Endothelial cell of umbilical vein (primary cell): ENCODE measurements at regions not wholly inside any gene's neighbourhood (a gene's known extent, or its start where the extent isn't known, plus 50 kb on each side); places are given as distances from the start of the nearest gene placed in this dataset.

Experiments used
- BruUV-seq: library from RNA; stranded (reverse); fragments of 400-500 nt; replicated peaks from 2 replicates; lab custom pipeline; 2021; lab: Mats Ljungman, UMichigan
- CTCF ChIA-PET: fragments of 300-600, 350-600 bp; sonication (Branson Sonifier 250); formaldehyde crosslinking; loops from one replicate; lab custom pipeline; 2021; ENCODE audit warnings: antibody characterized with exemption, inconsistent platforms; lab: Charles Lee
- POLR2A ChIA-PET: fragments of 300-600, 350-600 bp; sonication (Branson Sonifier 250); formaldehyde crosslinking; loops from one replicate; lab custom pipeline; 2021; ENCODE audit warnings: antibody characterized with exemption, inconsistent platforms; lab: Charles Lee
- DNase-seq: peaks from one replicate; pipeline ENCODE4 v3.0.0-alpha.2; 2011; ENCODE audit warnings: low read depth, low spot score
- FAIRE-seq: peaks from 2 replicates; lab custom pipeline; 2011; peaks lifted over from hg19 to GRCh38; lab: Jason Lieb, UNC
- H2AFZ ChIP-seq: 2 replicates; pipeline ENCODE4 v1.6.0; 2012; ENCODE audit warnings: low read depth, low read length, control low read depth, inconsistent platforms
- H3K27ac ChIP-seq: 2 replicates; pipeline ENCODE4 v1.5.1; 2011; ENCODE audit warnings: low read depth, mild to moderate bottlenecking, control low read depth, low read length, moderate library complexity; ENCODE audit not compliant: insufficient read depth
- H3K27me3 ChIP-seq, 2 experiments: 2 replicates each; pipeline versions ENCODE4 v1.6.0 to v1.6.1; 2011; ENCODE audit warnings: low read length in 2 of 2, mixed read lengths in 1 of 2; ENCODE audit not compliant: control insufficient read depth in 2 of 2, insufficient read depth in 2 of 2
- H3K36me3 ChIP-seq, 2 experiments: 2 replicates in 1 of 2; 3 replicates in 1 of 2; pipeline ENCODE4 v1.5.1; 2011; ENCODE audit warnings: low read length in 2 of 2, mild to moderate bottlenecking in 1 of 2, moderate library complexity in 1 of 2; ENCODE audit not compliant: control insufficient read depth in 2 of 2, insufficient read depth in 2 of 2; ENCODE audit errors: extremely low read depth in 1 of 2
- H3K4me1 ChIP-seq: 3 replicates; pipeline ENCODE4 v1.5.1; 2011; ENCODE audit warnings: mild to moderate bottlenecking, low read length; ENCODE audit not compliant: control insufficient read depth, insufficient read depth; ENCODE audit errors: extremely low read depth
- H3K4me2 ChIP-seq: 2 replicates; pipeline ENCODE4 v1.6.1; 2011; ENCODE audit warnings: low read length, control low read depth, mixed read lengths; ENCODE audit not compliant: insufficient read depth
- H3K4me3 ChIP-seq, 3 experiments: fragments of 200-600 bp in 1 of 3; sonication (generic), shearing (Covaris generic) in 1 of 3; replicated peaks in 1 of 3; 2 replicates each; pipeline ENCODE4 v1.5.1; 2011 to 2016; ENCODE audit warnings: control low read depth in 3 of 3, low read length in 3 of 3, mild to moderate bottlenecking in 2 of 3, inconsistent platforms in 1 of 3, low read depth in 1 of 3, moderate library complexity in 1 of 3; ENCODE audit not compliant: insufficient read depth in 1 of 3
- H3K79me2 ChIP-seq: 2 replicates; pipeline ENCODE4 v1.6.0; 2012; ENCODE audit warnings: low read length, inconsistent platforms; ENCODE audit not compliant: control insufficient read depth, insufficient read depth
- H3K9ac ChIP-seq: replicated peaks from 2 replicates; pipeline ENCODE3; 2011; ENCODE audit warnings: low read length, control low read depth; ENCODE audit not compliant: insufficient read depth; ENCODE audit errors: extremely low read depth
- H3K9me1 ChIP-seq: replicated peaks from 3 replicates; pipeline ENCODE4 v1.6.0; 2011; ENCODE audit warnings: mild to moderate bottlenecking, low read length; ENCODE audit not compliant: control insufficient read depth, insufficient read depth; ENCODE audit errors: extremely low read depth
- H3K9me3 ChIP-seq: replicated peaks from 2 replicates; pipeline ENCODE4 v1.5.1; 2012; ENCODE audit warnings: low read length, inconsistent platforms; ENCODE audit not compliant: control insufficient read depth, insufficient read depth
- H4K20me1 ChIP-seq: replicated peaks from 2 replicates; pipeline ENCODE3; 2011; ENCODE audit warnings: mild to moderate bottlenecking, low read length; ENCODE audit not compliant: control insufficient read depth, insufficient read depth; ENCODE audit errors: extremely low read depth
- EZH2 ChIP-seq: IDR thresholded peaks from 2 replicates; pipeline ENCODE4 v1.6.1; 2012; ENCODE audit warnings: borderline replicate concordance, low read depth, mild to moderate bottlenecking, moderate library complexity, low read length, inconsistent platforms; ENCODE audit not compliant: severe bottlenecking
- FOS ChIP-seq: IDR thresholded peaks from 2 replicates; pipeline ENCODE4 v1.6.1; 2011; ENCODE audit warnings: mild to moderate bottlenecking, low read length, moderate library complexity, borderline replicate concordance; ENCODE audit not compliant: insufficient read depth
- GATA2 ChIP-seq: IDR thresholded peaks from 2 replicates; pipeline ENCODE4 v1.7.0; 2011; ENCODE audit warnings: low read depth, mild to moderate bottlenecking, moderate library complexity, mixed read lengths, low read length; ENCODE audit not compliant: insufficient read length, insufficient read depth
- JUN ChIP-seq: IDR thresholded peaks from 2 replicates; pipeline ENCODE4 v1.6.1; 2011; ENCODE audit warnings: borderline replicate concordance, low read depth; ENCODE audit not compliant: insufficient read length, insufficient read depth
- MYC ChIP-seq: IDR thresholded peaks from one replicate; pipeline ENCODE4 v1.6.1; 2011; ENCODE audit warnings: mild to moderate bottlenecking, low read depth, low read length
- POLR2A ChIP-seq: IDR thresholded peaks from 2 replicates; pipeline ENCODE4 v1.6.1; 2012; ENCODE audit warnings: low read depth, mild to moderate bottlenecking, control low read depth, low read length
- POLR2AphosphoS5 ChIP-seq: IDR thresholded peaks from 2 replicates; pipeline ENCODE4 v1.6.1; 2012; ENCODE audit warnings: low read depth, mild to moderate bottlenecking, control low read depth, low read length, moderate library complexity; ENCODE audit not compliant: insufficient read depth
- dilution Hi-C: fragments of 300-500 bp; cut with MboI; formaldehyde crosslinking; loops from one replicate; pipeline ENCODE4 v1.15.0; 2019; ENCODE audit warnings: low sequenced_read_pairs; ENCODE audit not compliant: extremely low pct_ligation_motif_present
- intact Hi-C: fragments of 100-400 bp; cut with micrococcal nuclease; formaldehyde crosslinking; loops from one replicate; pipeline ENCODE4 v1.10.0; 2022
- TF ChIP-seq, protein P1 (sequence below), 2 donors: IDR thresholded peaks; 1 replicate in 1 of 2; 2 replicates in 1 of 2; pipeline ENCODE4 v1.5.1; 2011; ENCODE audit warnings: low read length in 2 of 2, mild to moderate bottlenecking in 2 of 2, moderate library complexity in 2 of 2, control low read depth in 1 of 2, inconsistent platforms in 1 of 2, low read depth in 1 of 2; ENCODE audit not compliant: insufficient read depth in 1 of 2; ENCODE audit errors: extremely low read depth in 1 of 2
- TF ChIP-seq, protein P2 (sequence below): IDR thresholded peaks from 2 replicates; pipeline ENCODE4 v1.6.1; 2011; ENCODE audit not compliant: insufficient read depth, insufficient read length

DNA sequence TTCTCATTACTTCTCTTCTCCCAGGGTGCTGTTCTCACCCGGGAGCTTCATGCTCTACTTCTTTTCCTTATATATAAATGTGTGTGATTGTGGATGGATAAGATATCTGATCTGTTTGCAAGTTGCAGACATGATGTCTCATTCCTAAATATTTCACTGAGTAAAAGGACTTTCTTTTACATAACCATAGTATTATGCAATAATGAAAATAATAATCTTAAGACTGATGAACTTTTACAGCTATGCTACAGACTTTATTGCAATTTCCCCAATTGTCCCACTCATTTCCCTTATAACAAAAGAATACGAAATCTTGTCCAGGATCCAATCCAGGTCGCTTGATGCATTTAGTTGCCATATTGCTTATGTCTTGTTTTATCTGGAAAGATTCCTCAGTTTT is 284.5 kb upstream of the JAG1 start:
- H4K20me1 ChIP-seq, result no peaks in the 10 kb centered on the region
- FAIRE-seq, result no peak
- ChIA-PET CTCF (interaction anchor here (0.7 to 1.6 kb wide), 3 partner anchors 13 to 246 kb away, joined by 3 to 4 read pairs (median 3); no protein-coding TSS in a partner anchor), POLR2A (no interaction called here)
- H2AFZ ChIP-seq, result no peak overlapping the region
- no peaks in the 10 kb centered on the region for H3K9me3 ChIP-seq
- no peaks in the 10 kb centered on the region for H3K79me2 ChIP-seq
- no peak overlapping the region for H3K9ac ChIP-seq
- no TSS peak for BruUV-seq
- peaks cover 19% of the 10 kb centered on the region for H3K4me1 ChIP-seq
- no peaks in the 10 kb centered on the region for H3K27me3 ChIP-seq
- no peak overlapping the region for H3K27ac ChIP-seq
- no peak overlapping the region for H3K4me3 ChIP-seq
- no peak overlapping the region for H3K4me2 ChIP-seq
- dilution Hi-C loops, result no loop called here
- intact Hi-C loops, result no loop called here
- TF ChIP-seq, protein P1, sequence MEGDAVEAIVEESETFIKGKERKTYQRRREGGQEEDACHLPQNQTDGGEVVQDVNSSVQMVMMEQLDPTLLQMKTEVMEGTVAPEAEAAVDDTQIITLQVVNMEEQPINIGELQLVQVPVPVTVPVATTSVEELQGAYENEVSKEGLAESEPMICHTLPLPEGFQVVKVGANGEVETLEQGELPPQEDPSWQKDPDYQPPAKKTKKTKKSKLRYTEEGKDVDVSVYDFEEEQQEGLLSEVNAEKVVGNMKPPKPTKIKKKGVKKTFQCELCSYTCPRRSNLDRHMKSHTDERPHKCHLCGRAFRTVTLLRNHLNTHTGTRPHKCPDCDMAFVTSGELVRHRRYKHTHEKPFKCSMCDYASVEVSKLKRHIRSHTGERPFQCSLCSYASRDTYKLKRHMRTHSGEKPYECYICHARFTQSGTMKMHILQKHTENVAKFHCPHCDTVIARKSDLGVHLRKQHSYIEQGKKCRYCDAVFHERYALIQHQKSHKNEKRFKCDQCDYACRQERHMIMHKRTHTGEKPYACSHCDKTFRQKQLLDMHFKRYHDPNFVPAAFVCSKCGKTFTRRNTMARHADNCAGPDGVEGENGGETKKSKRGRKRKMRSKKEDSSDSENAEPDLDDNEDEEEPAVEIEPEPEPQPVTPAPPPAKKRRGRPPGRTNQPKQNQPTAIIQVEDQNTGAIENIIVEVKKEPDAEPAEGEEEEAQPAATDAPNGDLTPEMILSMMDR (IDR thresholded peaks at IDR 0.05; ENCODE audit: extremely low read depth in 1 of 2, insufficient read depth in 1 of 2, low read depth in 1 of 2, low read length in 2 of 2), result no peak
- TF ChIP-seq MYC, result no peak
- TF ChIP-seq POLR2A, result no peak
- TF ChIP-seq EZH2, result no peak
- TF ChIP-seq POLR2AphosphoS5, result no peak
- TF ChIP-seq GATA2, result no peak
- DNase-seq, result no peak
- H3K9me1 ChIP-seq, result no peaks in the 10 kb centered on the region
- H3K36me3 ChIP-seq, result no peaks in the 10 kb centered on the region

DNA sequence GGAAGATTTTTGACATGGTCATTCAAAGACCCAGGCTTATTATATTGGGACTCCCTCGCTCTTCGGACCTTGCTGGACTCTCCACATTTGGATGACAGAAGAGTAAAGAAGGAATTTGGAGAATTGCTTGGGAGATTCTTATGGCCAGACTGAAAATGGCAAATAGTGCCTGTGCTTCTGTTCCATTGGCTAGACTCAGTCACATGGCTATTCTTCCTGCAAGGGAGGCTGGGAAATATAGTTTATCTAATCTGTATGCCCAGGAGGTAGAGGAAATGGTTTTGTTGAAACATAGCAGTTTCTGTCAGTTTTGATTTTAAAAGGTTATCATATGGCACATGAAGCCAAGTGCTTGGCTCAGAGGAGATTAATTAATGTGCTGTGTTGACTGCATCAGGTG is 286.6 kb upstream of the JAG1 start:
- no peak overlapping the region for H3K4me2 ChIP-seq
- H3K9ac ChIP-seq, result no peak overlapping the region
- no peak overlapping the region for H3K27ac ChIP-seq
- H3K4me3 ChIP-seq, result no peak overlapping the region
- H3K4me1 ChIP-seq, result peaks cover 36% of the 10 kb centered on the region
- H3K79me2 ChIP-seq, result no peaks in the 10 kb centered on the region
- dilution Hi-C loops, result no loop called here
- BruUV-seq, result no TSS peak
- no peak overlapping the region for H2AFZ ChIP-seq
- CTCF ChIA-PET, result no interaction called here
- intact Hi-C loops, result loop anchor here (5.0 kb wide), 3 partner anchors 98 to 497 kb away; no protein-coding TSS in a partner anchor
- no peaks in the 10 kb centered on the region for H3K9me1 ChIP-seq
- TF ChIP-seq JUN (no peak), FOS (no peak), EZH2 (no peak), GATA2 (no peak)
- TF ChIP-seq, protein P2, sequence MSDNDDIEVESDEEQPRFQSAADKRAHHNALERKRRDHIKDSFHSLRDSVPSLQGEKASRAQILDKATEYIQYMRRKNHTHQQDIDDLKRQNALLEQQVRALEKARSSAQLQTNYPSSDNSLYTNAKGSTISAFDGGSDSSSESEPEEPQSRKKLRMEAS, result no peak
- TF ChIP-seq, protein P1 (IDR thresholded peaks at IDR 0.05; ENCODE audit: extremely low read depth in 1 of 2, insufficient read depth in 1 of 2, low read depth in 1 of 2, low read length in 2 of 2), result no peak
- H3K27me3 ChIP-seq, result no peaks in the 10 kb centered on the region
- no peaks in the 10 kb centered on the region for H4K20me1 ChIP-seq
- POLR2A ChIA-PET, result no interaction called here
- no peak for FAIRE-seq
- DNase-seq, result no peak
- no peaks in the 10 kb centered on the region for H3K36me3 ChIP-seq
- no peaks in the 10 kb centered on the region for H3K9me3 ChIP-seq
